ENCODE measurements at regions not wholly inside any gene's neighbourhood (a gene's known extent, or its start where the extent isn't known, plus 50 kb on each side); places are given as distances from the start of the nearest gene placed in this dataset.

GRCh38 chr2:139403948-139404347 lies 623.8 kb upstream of the NXPH2 start:
- H3K9me3 Mint-ChIP-seq (ENCODE audit: low read depth) = peaks cover 7% of the 10 kb centered on the region
- no peak overlapping the region for H3K27ac Mint-ChIP-seq
- H3K4me1 Mint-ChIP-seq (ENCODE audit: low read depth) = no peaks in the 10 kb centered on the region
- DNase-seq (ENCODE audit: low spot score, unreplicated experiment) = no peak
- TF ChIP-seq CTCF (IDR thresholded peaks at IDR 0.05; ENCODE audit: unreplicated experiment) = no peak
- no peaks in the 10 kb centered on the region for H3K27me3 Mint-ChIP-seq
- H3K36me3 Mint-ChIP-seq (ENCODE audit: insufficient read depth) = no peaks in the 10 kb centered on the region
- H3K4me3 Mint-ChIP-seq (ENCODE audit: low read depth) = no peak overlapping the region

DNA sequence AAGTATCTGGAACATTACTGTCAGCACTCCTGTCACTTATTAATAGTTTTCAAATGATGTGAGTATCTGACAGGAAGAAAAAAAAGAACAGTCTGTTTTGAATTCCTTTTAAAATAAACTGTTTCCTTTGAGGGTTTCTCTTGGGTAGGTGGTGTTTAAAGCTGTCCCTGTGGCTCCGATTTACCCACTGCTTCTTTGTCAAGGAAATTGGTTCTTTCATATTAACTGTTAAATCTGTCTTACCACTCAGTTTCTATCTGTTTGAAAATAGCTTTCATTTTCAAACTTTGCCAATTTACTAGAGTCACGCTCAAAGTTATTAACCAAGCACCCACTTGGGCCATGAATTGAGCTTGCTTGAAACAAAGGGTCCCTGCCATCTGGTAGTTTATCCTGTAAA lies 614.6 kb upstream of the NXPH2 start:
- Mint-ChIP-seq H3K9me3 (ENCODE audit: low read depth) (peaks cover 3% of the 10 kb centered on the region), H3K4me1 (ENCODE audit: low read depth) (no peaks in the 10 kb centered on the region), H3K36me3 (ENCODE audit: insufficient read depth) (no peaks in the 10 kb centered on the region), H3K4me3 (ENCODE audit: low read depth) (no peak overlapping the region), H3K27ac (no peak overlapping the region), H3K27me3 (no peaks in the 10 kb centered on the region)
- TF ChIP-seq CTCF (IDR thresholded peaks at IDR 0.05; ENCODE audit: unreplicated experiment) = no peak
- DNase-seq (ENCODE audit: low spot score, unreplicated experiment) = no peak

GRCh38 chr2:139389391-139389790 lies 609.2 kb upstream of the NXPH2 start:
- Mint-ChIP-seq H3K27me3 (no peaks in the 10 kb centered on the region), H3K9me3 (ENCODE audit: low read depth) (no peaks in the 10 kb centered on the region), H3K4me3 (ENCODE audit: low read depth) (no peak overlapping the region), H3K27ac (no peak overlapping the region), H3K36me3 (ENCODE audit: insufficient read depth) (no peaks in the 10 kb centered on the region), H3K4me1 (ENCODE audit: low read depth) (no peaks in the 10 kb centered on the region)
- TF ChIP-seq CTCF (IDR thresholded peaks at IDR 0.05; ENCODE audit: unreplicated experiment) = no peak
- DNase-seq (ENCODE audit: low spot score, unreplicated experiment) = no peak

GRCh38 chr2:139386401-139386800 lies 606.2 kb upstream of the NXPH2 start:
- H3K36me3 Mint-ChIP-seq (ENCODE audit: insufficient read depth) = no peaks in the 10 kb centered on the region
- no peak overlapping the region for H3K4me3 Mint-ChIP-seq (ENCODE audit: low read depth)
- H3K4me1 Mint-ChIP-seq (ENCODE audit: low read depth) = no peaks in the 10 kb centered on the region
- no peaks in the 10 kb centered on the region for H3K27me3 Mint-ChIP-seq
- no peak overlapping the region for H3K27ac Mint-ChIP-seq
- no peaks in the 10 kb centered on the region for H3K9me3 Mint-ChIP-seq (ENCODE audit: low read depth)
- no peak for DNase-seq (ENCODE audit: low spot score, unreplicated experiment)
- no peak for TF ChIP-seq CTCF (IDR thresholded peaks at IDR 0.05; ENCODE audit: unreplicated experiment)

DNA sequence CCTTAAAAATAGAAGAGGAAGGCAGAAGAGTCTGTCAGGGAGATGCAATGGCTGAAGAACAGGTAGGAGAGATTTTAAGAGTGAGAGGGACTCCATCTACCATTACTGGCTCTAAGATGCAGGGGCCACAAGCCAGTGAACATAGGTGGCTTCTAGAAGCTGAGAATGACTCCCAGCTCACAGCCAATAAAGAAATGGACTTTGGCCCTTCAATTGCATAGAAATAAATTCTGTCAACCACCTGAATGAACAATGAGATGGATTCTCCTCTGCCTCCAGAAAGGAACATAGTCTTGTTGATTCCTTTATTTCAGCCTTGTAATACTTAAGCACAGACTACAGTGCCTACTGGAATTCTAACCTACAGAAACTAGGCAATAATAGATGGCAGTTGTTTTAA lies 603.3 kb upstream of the NXPH2 start:
- no peak overlapping the region for H3K27ac Mint-ChIP-seq
- DNase-seq (ENCODE audit: low spot score, unreplicated experiment) = no peak
- H3K27me3 Mint-ChIP-seq = no peaks in the 10 kb centered on the region
- no peaks in the 10 kb centered on the region for H3K36me3 Mint-ChIP-seq (ENCODE audit: insufficient read depth)
- H3K4me1 Mint-ChIP-seq (ENCODE audit: low read depth) = no peaks in the 10 kb centered on the region
- no peak for TF ChIP-seq CTCF (IDR thresholded peaks at IDR 0.05; ENCODE audit: unreplicated experiment)
- no peak overlapping the region for H3K4me3 Mint-ChIP-seq (ENCODE audit: low read depth)
- H3K9me3 Mint-ChIP-seq (ENCODE audit: low read depth) = no peaks in the 10 kb centered on the region
